ENCODE measurements at regions not wholly inside any gene's neighbourhood (a gene's known extent, or its start where the extent isn't known, plus 50 kb on each side); places are given as distances from the start of the nearest gene placed in this dataset.

- TF ChIP-seq CTCF (IDR thresholded peaks at IDR 0.05; ENCODE audit: insufficient read depth, low read length) (no peak), POLR2AphosphoS5 (IDR thresholded peaks at IDR 0.05; ENCODE audit: low read depth) (no peak), REST (IDR thresholded peaks at IDR 0.05; ENCODE audit: insufficient replicate concordance, low read depth) (no peak), GABPA (IDR thresholded peaks at IDR 0.05; ENCODE audit: low read depth) (no peak), SPI1 (IDR thresholded peaks at IDR 0.05; ENCODE audit: borderline replicate concordance, low read depth) (no peak)
These were observed 99.8 kb upstream of the FOXF1 start for GRCh38 chr16:86410529-86410928.

Data from HL-60 (cell line).